H1 (cell line): ENCODE measurements at regions not wholly inside any gene's neighbourhood (a gene's known extent, or its start where the extent isn't known, plus 50 kb on each side); places are given as distances from the start of the nearest gene placed in this dataset.

Experiments
- ATF3 ChIP-seq: IDR thresholded peaks from 2 replicates; pipeline ENCODE4 v1.6.1; 2011; ENCODE audit warnings: low read depth, mild to moderate bottlenecking, low read length; ENCODE audit not compliant: insufficient read depth
- CTCF ChIP-seq, 3 experiments: IDR thresholded peaks; 1 replicate in 2 of 3; 2 replicates in 1 of 3; pipeline versions ENCODE4 v1.5.1 to v1.6.1; 2011; ENCODE audit warnings: low read length in 3 of 3, mild to moderate bottlenecking in 3 of 3, inconsistent platforms in 2 of 3, low read depth in 1 of 3, moderate library complexity in 1 of 3; ENCODE audit not compliant: insufficient read depth in 1 of 3; ENCODE audit errors: control extremely low read depth in 1 of 3
- JUN ChIP-seq: IDR thresholded peaks from 2 replicates; pipeline ENCODE4 v1.6.1; 2011; ENCODE audit warnings: low read depth, mild to moderate bottlenecking, improper control_type of control experiment, low read length
- KDM1A ChIP-seq: fragments of 200-600, 300-600 bp; sonication (generic); IDR thresholded peaks from 2 replicates; pipeline ENCODE4 v1.7.1; 2016; ENCODE audit warnings: mild to moderate bottlenecking, low read length, borderline replicate concordance
- MAFK ChIP-seq: IDR thresholded peaks from 2 replicates; pipeline ENCODE4 v1.6.1; 2012; ENCODE audit warnings: low read depth, mild to moderate bottlenecking, improper control_type of control experiment, low read length
- MAX ChIP-seq: IDR thresholded peaks from 2 replicates; pipeline ENCODE4 v1.6.1; 2012; ENCODE audit warnings: inconsistent platforms
- POLR2A ChIP-seq, 2 experiments: IDR thresholded peaks; 1 replicate in 1 of 2; 2 replicates in 1 of 2; pipeline ENCODE4 v1.6.1; 2011; ENCODE audit warnings: low read depth in 2 of 2, low read length in 2 of 2, mild to moderate bottlenecking in 2 of 2; ENCODE audit errors: control extremely low read depth in 1 of 2
- POLR2AphosphoS5 ChIP-seq: IDR thresholded peaks from 2 replicates; pipeline ENCODE4 v1.6.1; 2011; ENCODE audit warnings: low read depth, low read length
- SIN3A ChIP-seq, 2 experiments: IDR thresholded peaks in 1 of 2; conservative IDR thresholded peaks in 1 of 2; 2 replicates each; pipeline ENCODE4 v1.6.1; 2011 to 2012; ENCODE audit warnings: low read length in 2 of 2, improper control_type of control experiment in 1 of 2, low read depth in 1 of 2, mild to moderate bottlenecking in 1 of 2
- SP1 ChIP-seq: IDR thresholded peaks from 2 replicates; pipeline ENCODE4 v1.6.1; 2011; ENCODE audit warnings: low read depth, low read length
- USF2 ChIP-seq: IDR thresholded peaks from 2 replicates; pipeline ENCODE4 v1.6.1; 2011; ENCODE audit warnings: low read length, improper control_type of control experiment
- YY1 ChIP-seq: IDR thresholded peaks from 2 replicates; pipeline ENCODE4 v1.6.1; 2011; ENCODE audit warnings: low read depth, mild to moderate bottlenecking, low read length

DNA sequence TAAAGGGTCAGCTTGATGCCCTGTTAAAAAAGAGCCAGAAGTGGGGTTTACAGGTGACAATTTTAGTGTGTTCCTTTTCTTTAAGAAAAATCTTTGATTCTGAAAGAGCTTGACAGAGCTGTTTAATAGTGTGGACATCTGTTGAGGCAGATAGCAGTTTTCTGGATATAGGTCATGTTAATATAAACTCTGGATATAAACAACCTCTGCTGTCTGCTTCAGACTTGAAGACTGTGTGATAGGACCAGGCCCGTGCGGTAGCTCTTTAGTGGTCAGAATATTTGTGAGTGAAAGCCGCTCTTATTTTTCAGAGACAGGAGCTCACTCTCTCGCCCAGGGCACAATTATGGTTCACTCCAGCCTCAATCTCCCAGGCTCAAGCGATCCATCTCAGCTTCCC lies 439.9 kb upstream of the RGS6 start:
- TF ChIP-seq CTCF (IDR thresholded peaks at IDR 0.05; ENCODE audit: control extremely low read depth in 1 of 3, insufficient read depth in 1 of 3, low read depth in 1 of 3, low read length in 3 of 3), result no peak
- no peak for TF ChIP-seq MAFK
- TF ChIP-seq POLR2A (IDR thresholded peaks at IDR 0.05; ENCODE audit: control extremely low read depth in 1 of 2, low read depth in 2 of 2, low read length in 2 of 2), result no peak
- TF ChIP-seq POLR2AphosphoS5, result no peak
- TF ChIP-seq MAX, result no peak
- no peak for TF ChIP-seq YY1
- TF ChIP-seq JUN, result no peak
- TF ChIP-seq ATF3, result no peak
- TF ChIP-seq SP1, result no peak
- TF ChIP-seq USF2, result no peak
- TF ChIP-seq KDM1A, result no peak
- TF ChIP-seq SIN3A (conservative IDR thresholded peaks at IDR 0.05 in 1 of 2, IDR thresholded peaks at IDR 0.05 in 1 of 2; ENCODE audit: low read depth in 1 of 2, low read length in 2 of 2), result no peak
